ENCODE measurements at regions not wholly inside any gene's neighbourhood (a gene's known extent, or its start where the extent isn't known, plus 50 kb on each side); places are given as distances from the start of the nearest gene placed in this dataset.
A peak's percentile ranks its signal among the peaks of the same experiment; 100 is the strongest.

- no peak for DNase-seq
Measured at GRCh38 chr2:37550190-37550589, 121.3 kb downstream of the CDC42EP3 start.

GRCh38 chr2:37551783-37552182 is 119.7 kb downstream of the CDC42EP3 start:
- DNase-seq: no peak

- DNase-seq: no peak
Measured at GRCh38 chr2:37552339-37552738, 119.1 kb downstream of the CDC42EP3 start.

- DNase-seq: no peak
Measured at GRCh38 chr2:37553411-37554154, 117.9 kb downstream of the CDC42EP3 start.

GRCh38 chr2:37554155-37554510 is 117.3 kb downstream of the CDC42EP3 start:
- DNase-seq: no peak

- no peak for DNase-seq
Measured at GRCh38 chr2:37554687-37555086, 116.8 kb downstream of the CDC42EP3 start.

- DNase-seq: peak; percentile 19
Measured at GRCh38 chr2:37555457-37555856, 116.0 kb downstream of the CDC42EP3 start.

GRCh38 chr2:37556256-37556655 is 115.2 kb downstream of the CDC42EP3 start:
- DNase-seq: no peak

- DNase-seq: no peak
Measured at GRCh38 chr2:37558623-37559022, 112.8 kb downstream of the CDC42EP3 start.

GRCh38 chr2:37560241-37560848 is 111.1 kb downstream of the CDC42EP3 start:
- DNase-seq: no peak

- no peak for DNase-seq
Measured at GRCh38 chr2:37560863-37561614, 110.4 kb downstream of the CDC42EP3 start.

GRCh38 chr2:37561615-37562569 is 109.5 kb downstream of the CDC42EP3 start:
- DNase-seq: no peak

- no peak for DNase-seq
Measured at GRCh38 chr2:37563375-37564015, 107.9 kb downstream of the CDC42EP3 start.

- no peak for DNase-seq
Measured at GRCh38 chr2:37564356-37564755, 107.1 kb downstream of the CDC42EP3 start.

- DNase-seq: no peak
Measured at GRCh38 chr2:37566517-37566981, 104.9 kb downstream of the CDC42EP3 start.

GRCh38 chr2:37568565-37568964 is 102.9 kb downstream of the CDC42EP3 start:
- no peak for DNase-seq

- DNase-seq: no peak
Measured at GRCh38 chr2:37569131-37569823, 102.2 kb downstream of the CDC42EP3 start.

- no peak for DNase-seq
Measured at GRCh38 chr2:37569986-37570679, 101.3 kb downstream of the CDC42EP3 start.

GRCh38 chr2:37570773-37571586 is 100.5 kb downstream of the CDC42EP3 start:
- DNase-seq: no peak

- no peak for DNase-seq
Measured at GRCh38 chr2:37571587-37572136, 99.8 kb downstream of the CDC42EP3 start.

Data from CD4-positive, alpha-beta T cell treated with Interleukin-12 subunit alpha and Interleukin-12 subunit beta, for 1 hour (primary cell).